ENCODE measurements at regions not wholly inside any gene's neighbourhood (a gene's known extent, or its start where the extent isn't known, plus 50 kb on each side); places are given as distances from the start of the nearest gene placed in this dataset.

- Histone ChIP-seq H3K27ac (peak overlapping the region; percentile 7), H3K4me3 (peak overlapping the region in 1 of 2 donors; percentile 12), H3K9me3 (no peaks in the 10 kb centered on the region), H3K4me1 (peaks cover 22% of the 10 kb centered on the region), H3K36me3 (no peaks in the 10 kb centered on the region), H3K27me3 (no peaks in the 10 kb centered on the region)
- DNase-seq (ENCODE audit: extremely low spot score in 2 of 2) = no peak
- TF ChIP-seq POLR2A (IDR thresholded peaks at IDR 0.05) = no peak
- TF ChIP-seq, protein P1, sequence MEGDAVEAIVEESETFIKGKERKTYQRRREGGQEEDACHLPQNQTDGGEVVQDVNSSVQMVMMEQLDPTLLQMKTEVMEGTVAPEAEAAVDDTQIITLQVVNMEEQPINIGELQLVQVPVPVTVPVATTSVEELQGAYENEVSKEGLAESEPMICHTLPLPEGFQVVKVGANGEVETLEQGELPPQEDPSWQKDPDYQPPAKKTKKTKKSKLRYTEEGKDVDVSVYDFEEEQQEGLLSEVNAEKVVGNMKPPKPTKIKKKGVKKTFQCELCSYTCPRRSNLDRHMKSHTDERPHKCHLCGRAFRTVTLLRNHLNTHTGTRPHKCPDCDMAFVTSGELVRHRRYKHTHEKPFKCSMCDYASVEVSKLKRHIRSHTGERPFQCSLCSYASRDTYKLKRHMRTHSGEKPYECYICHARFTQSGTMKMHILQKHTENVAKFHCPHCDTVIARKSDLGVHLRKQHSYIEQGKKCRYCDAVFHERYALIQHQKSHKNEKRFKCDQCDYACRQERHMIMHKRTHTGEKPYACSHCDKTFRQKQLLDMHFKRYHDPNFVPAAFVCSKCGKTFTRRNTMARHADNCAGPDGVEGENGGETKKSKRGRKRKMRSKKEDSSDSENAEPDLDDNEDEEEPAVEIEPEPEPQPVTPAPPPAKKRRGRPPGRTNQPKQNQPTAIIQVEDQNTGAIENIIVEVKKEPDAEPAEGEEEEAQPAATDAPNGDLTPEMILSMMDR (IDR thresholded peaks at IDR 0.05) = no peak
- peak; percentile 50 to 72 for TF ChIP-seq POLR2AphosphoS5 (IDR thresholded peaks at IDR 0.05; ENCODE audit: insufficient read depth in 1 of 2, low read depth in 1 of 2)
- intact Hi-C loops (cut with DNase I) = no loop called here
These were observed 121.3 kb upstream of the GSE1 start for GRCh38 chr16:85491798-85492294.

DNA sequence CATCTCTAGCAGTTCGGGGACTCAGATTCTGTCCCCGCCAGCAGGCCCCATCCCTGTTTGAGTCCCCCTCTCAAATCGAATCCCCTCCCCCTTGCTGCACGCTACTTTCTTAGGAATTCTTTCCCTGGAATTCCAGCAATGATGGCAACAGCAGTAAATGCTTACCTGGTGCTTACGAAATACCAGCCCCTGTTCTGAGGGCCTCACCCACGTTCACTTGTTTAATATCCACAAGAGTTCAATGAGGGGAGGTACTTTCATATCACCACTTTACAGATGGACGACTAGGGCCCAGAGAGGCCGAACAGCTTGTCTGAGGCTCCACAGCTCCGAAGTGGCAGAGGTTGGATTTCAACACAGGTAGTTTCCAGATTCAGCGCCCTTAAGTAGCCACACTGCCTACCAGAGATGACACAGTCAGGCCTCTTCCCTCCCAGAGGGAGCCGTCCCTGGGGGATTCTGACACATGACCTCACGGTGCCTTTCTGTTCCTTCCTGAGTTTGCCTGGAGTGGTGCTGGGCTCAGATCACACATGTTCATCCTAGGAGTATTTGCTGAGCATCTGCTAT lies 120.7 kb upstream of the GSE1 start:
- Histone ChIP-seq H3K9me3 (no peaks in the 10 kb centered on the region), H3K4me1 (peaks cover 22% of the 10 kb centered on the region), H3K27ac (peak overlapping the region; percentile 7), H3K4me3 (peak overlapping the region in 1 of 2 donors; percentile 12), H3K36me3 (no peaks in the 10 kb centered on the region), H3K27me3 (no peaks in the 10 kb centered on the region)
- intact Hi-C loops (cut with DNase I) = no loop called here
- DNase-seq (ENCODE audit: extremely low spot score in 2 of 2) = no peak
- TF ChIP-seq, protein P1 (IDR thresholded peaks at IDR 0.05) = no peak
- TF ChIP-seq POLR2A (IDR thresholded peaks at IDR 0.05) (no peak), POLR2AphosphoS5 (IDR thresholded peaks at IDR 0.05; ENCODE audit: insufficient read depth in 1 of 2, low read depth in 1 of 2) (no peak)

GRCh38 chr16:85494315-85494714 lies 118.8 kb upstream of the GSE1 start:
- Histone ChIP-seq H3K9me3 (no peaks in the 10 kb centered on the region), H3K4me1 (peaks cover 22% of the 10 kb centered on the region), H3K36me3 (no peaks in the 10 kb centered on the region), H3K4me3 (no peak overlapping the region), H3K27ac (no peak overlapping the region), H3K27me3 (no peaks in the 10 kb centered on the region)
- intact Hi-C loops (cut with DNase I) = no loop called here
- no peak for DNase-seq (ENCODE audit: extremely low spot score in 2 of 2)
- no peak for TF ChIP-seq POLR2AphosphoS5 (IDR thresholded peaks at IDR 0.05; ENCODE audit: insufficient read depth in 1 of 2, low read depth in 1 of 2)
- TF ChIP-seq POLR2A (IDR thresholded peaks at IDR 0.05) = no peak
- TF ChIP-seq, protein P1 (IDR thresholded peaks at IDR 0.05) = no peak

- TF ChIP-seq POLR2AphosphoS5 (IDR thresholded peaks at IDR 0.05; ENCODE audit: insufficient read depth in 1 of 2, low read depth in 1 of 2) = no peak
- TF ChIP-seq, protein P1 (IDR thresholded peaks at IDR 0.05) = no peak
- TF ChIP-seq POLR2A (IDR thresholded peaks at IDR 0.05) = no peak
- intact Hi-C loops (cut with DNase I) = no loop called here
- H3K36me3 ChIP-seq = no peaks in the 10 kb centered on the region
These were observed 117.9 kb upstream of the GSE1 start for GRCh38 chr16:85495259-85495658.

GRCh38 chr16:85495823-85496538 lies 117.1 kb upstream of the GSE1 start:
- Histone ChIP-seq H3K4me3 (no peak overlapping the region), H3K36me3 (no peaks in the 10 kb centered on the region), H3K4me1 (peaks cover 20% of the 10 kb centered on the region), H3K27ac (no peak overlapping the region), H3K27me3 (no peaks in the 10 kb centered on the region), H3K9me3 (no peaks in the 10 kb centered on the region)
- TF ChIP-seq POLR2A (IDR thresholded peaks at IDR 0.05) (no peak), POLR2AphosphoS5 (IDR thresholded peaks at IDR 0.05; ENCODE audit: insufficient read depth in 1 of 2, low read depth in 1 of 2) (no peak)
- TF ChIP-seq, protein P1 (IDR thresholded peaks at IDR 0.05) = no peak
- intact Hi-C loops (cut with DNase I) = no loop called here
- DNase-seq (ENCODE audit: extremely low spot score in 2 of 2) = no peak

More at GRCh38 chr16:85495259-85495658, 117.9 kb upstream of the GSE1 start:
- peaks cover 22% of the 10 kb centered on the region for H3K4me1 ChIP-seq
- no peaks in the 10 kb centered on the region for H3K9me3 ChIP-seq
- H3K27ac ChIP-seq = no peak overlapping the region
- no peaks in the 10 kb centered on the region for H3K27me3 ChIP-seq
- H3K4me3 ChIP-seq = no peak overlapping the region
- DNase-seq (ENCODE audit: extremely low spot score in 2 of 2) = no peak

Data from vagina (tissue), 2 donors.